ENCODE measurements at regions not wholly inside any gene's neighbourhood (a gene's known extent, or its start where the extent isn't known, plus 50 kb on each side); places are given as distances from the start of the nearest gene placed in this dataset.

DNA sequence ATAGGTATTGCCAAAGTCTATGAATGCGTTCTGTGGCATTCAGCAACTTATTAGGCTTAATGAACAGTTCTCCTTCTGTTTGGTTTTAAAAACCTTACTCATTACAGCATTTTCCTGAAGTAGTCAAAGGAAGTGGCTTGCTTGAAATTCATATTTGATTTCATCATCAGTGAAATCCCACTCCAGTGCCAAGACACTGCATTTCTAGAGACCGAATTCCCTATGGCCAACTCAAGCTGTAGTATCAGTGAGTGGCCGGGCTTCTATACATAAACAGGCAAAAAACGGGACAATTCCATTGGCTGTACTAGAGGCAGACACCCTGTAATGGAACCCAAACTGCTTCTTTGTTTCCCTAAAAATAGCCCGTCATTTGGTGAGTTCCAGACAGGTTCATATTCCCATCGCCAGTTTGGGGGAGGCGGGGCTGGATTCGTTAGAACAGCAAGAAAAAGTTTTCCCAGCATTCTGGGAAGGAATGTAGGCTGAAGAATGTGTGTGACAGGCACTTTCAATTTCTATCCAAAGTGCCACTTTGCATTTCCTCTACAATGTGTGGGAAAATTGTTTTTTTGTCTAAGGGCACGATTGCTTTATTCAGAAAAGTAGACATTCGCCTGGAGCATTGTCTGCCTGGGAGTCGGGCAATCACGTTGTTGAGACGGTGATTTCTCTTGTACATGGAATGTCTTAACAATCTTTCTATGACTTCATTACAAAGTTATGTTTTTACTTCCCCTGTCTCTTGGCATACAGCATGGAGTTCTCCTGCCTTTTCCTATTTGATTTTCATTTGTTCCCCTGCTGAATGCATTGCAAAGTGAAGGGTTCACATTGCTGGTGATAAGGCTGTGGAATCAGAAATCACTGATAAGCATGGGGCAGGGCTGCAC lies 141.8 kb upstream of the MAST4 start:
- Histone ChIP-seq H3K4me3 (ENCODE audit: low read depth, low read length) (no peak overlapping the region), H3K4me1 (ENCODE audit: insufficient read depth) (no peaks in the 10 kb centered on the region), H3K36me3 (ENCODE audit: insufficient read depth) (no peaks in the 10 kb centered on the region), H3K27ac (ENCODE audit: low read depth) (no peak overlapping the region)
- 70% methylated on average over 13 of the region's 13 CpGs for WGBS
- DNase-seq (ENCODE audit: extremely low spot score) = no peak

DNA sequence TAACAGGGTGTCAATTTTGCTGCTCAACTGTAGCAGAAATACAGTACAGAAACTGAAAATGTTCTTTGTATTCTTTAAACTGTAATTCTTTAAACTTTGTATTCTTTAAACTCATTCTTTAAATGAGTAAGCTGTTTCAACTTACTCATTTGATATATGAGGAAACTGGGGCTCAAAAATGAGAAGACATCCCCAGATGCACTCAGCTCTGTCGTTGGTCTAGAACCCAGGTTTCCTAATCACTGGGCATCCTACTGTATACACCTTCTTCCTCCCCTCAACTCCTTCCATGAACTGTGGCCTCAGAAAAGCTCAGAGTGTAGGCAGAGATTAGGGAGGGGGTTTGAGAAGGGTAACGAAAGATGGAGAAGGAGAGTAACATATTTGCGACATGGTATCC lies 136.5 kb upstream of the MAST4 start:
- 91% methylated on average over 3 of the region's 3 CpGs for whole genome bisulfite sequencing
- Histone ChIP-seq H3K36me3 (ENCODE audit: insufficient read depth) (no peaks in the 10 kb centered on the region), H3K4me3 (ENCODE audit: low read depth, low read length) (no peak overlapping the region), H3K27ac (ENCODE audit: low read depth) (no peak overlapping the region), H3K4me1 (ENCODE audit: insufficient read depth) (no peaks in the 10 kb centered on the region)
- DNase-seq (ENCODE audit: extremely low spot score) = no peak

DNA sequence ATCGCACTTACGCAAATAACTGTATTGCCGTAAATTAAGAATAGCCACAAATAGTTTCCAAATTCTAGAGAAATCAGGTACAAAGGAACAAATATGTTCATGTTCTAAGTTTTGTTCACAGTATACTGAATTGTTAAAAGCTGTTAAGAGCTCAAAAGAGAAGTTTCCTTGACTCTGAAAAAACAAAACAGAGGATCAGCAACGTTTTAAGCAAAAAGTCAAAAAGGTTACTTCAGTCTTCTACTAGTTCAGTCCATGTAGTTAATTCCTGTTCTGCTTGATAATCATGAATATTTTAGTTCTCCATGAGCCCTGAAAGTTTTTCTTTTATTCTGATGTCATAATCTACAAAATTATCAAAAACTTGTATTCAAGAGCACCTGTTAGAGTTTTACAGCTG lies 128.6 kb upstream of the MAST4 start:
- Histone ChIP-seq H3K4me1 (ENCODE audit: insufficient read depth) (no peaks in the 10 kb centered on the region), H3K4me3 (ENCODE audit: low read depth, low read length) (no peak overlapping the region), H3K27ac (ENCODE audit: low read depth) (no peak overlapping the region), H3K36me3 (ENCODE audit: insufficient read depth) (no peaks in the 10 kb centered on the region)
- DNase-seq (ENCODE audit: extremely low spot score) = no peak
- WGBS = 89% methylated on average over 4 of the region's 4 CpGs

- 97% methylated on average over 1 of the region's 1 CpG for WGBS
- no peak overlapping the region for H3K27ac ChIP-seq (ENCODE audit: low read depth)
- H3K4me3 ChIP-seq (ENCODE audit: low read depth, low read length) = no peak overlapping the region
- DNase-seq (ENCODE audit: extremely low spot score) = no peak
- H3K36me3 ChIP-seq (ENCODE audit: insufficient read depth) = no peaks in the 10 kb centered on the region
- H3K4me1 ChIP-seq (ENCODE audit: insufficient read depth) = no peaks in the 10 kb centered on the region
Measured at GRCh38 chr5:66469684-66470083, 126.5 kb upstream of the MAST4 start.

GRCh38 chr5:66472010-66472409 lies 124.2 kb upstream of the MAST4 start:
- Histone ChIP-seq H3K4me1 (ENCODE audit: insufficient read depth) (no peaks in the 10 kb centered on the region), H3K27ac (ENCODE audit: low read depth) (no peak overlapping the region), H3K4me3 (ENCODE audit: low read depth, low read length) (no peak overlapping the region), H3K36me3 (ENCODE audit: insufficient read depth) (no peaks in the 10 kb centered on the region)
- DNase-seq (ENCODE audit: extremely low spot score) = no peak
- WGBS = 88% methylated on average over 1 of the region's 1 CpG

DNA sequence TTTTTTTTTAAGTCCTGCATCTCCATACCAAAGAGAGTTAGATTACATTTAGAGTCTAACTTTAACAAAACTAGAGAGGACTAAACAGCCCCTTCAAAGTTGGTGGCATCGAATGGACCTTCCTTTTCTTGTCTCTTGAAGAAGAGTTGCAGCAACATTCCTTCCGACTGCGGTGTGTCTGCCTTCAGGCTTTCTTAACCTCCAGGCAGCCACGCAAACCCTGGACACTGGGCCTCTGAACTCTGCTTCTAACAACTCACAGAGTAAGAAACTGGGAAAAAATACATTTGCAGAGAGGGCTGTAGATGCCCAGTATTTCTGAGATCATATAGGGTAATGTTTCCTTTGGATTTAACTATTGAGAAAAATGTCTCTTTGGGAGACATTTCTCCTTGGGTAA lies 120.5 kb upstream of the MAST4 start:
- Histone ChIP-seq H3K36me3 (ENCODE audit: insufficient read depth) (no peaks in the 10 kb centered on the region), H3K4me3 (ENCODE audit: low read depth, low read length) (no peak overlapping the region), H3K27ac (ENCODE audit: low read depth) (no peak overlapping the region), H3K4me1 (ENCODE audit: insufficient read depth) (no peaks in the 10 kb centered on the region)
- no peak for DNase-seq (ENCODE audit: extremely low spot score)
- 78% methylated on average over 4 of the region's 4 CpGs for WGBS

DNA sequence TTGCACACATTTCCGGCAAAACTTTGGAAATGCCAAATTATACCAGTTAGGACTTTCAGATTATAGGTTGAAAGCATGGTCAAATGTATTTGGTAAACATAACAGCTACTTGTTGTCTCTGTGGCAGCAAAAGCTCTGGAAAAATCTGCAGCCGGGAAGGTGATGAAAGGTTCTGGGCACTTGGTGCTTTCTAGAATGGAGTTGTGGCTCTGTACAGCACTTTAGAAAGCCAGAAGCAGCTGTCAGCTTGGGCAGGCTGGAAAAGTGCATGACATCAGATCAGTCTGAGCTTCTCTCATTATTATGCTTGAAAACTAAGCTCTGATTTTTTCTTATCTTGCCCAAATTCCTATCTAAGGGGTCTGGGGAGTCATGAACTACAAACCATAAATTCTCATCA lies 118.6 kb upstream of the MAST4 start:
- 68% methylated on average over 2 of the region's 2 CpGs for WGBS
- Histone ChIP-seq H3K4me1 (ENCODE audit: insufficient read depth) (no peaks in the 10 kb centered on the region), H3K36me3 (ENCODE audit: insufficient read depth) (no peaks in the 10 kb centered on the region), H3K27ac (ENCODE audit: low read depth) (no peak overlapping the region), H3K4me3 (ENCODE audit: low read depth, low read length) (no peak overlapping the region)
- no peak for DNase-seq (ENCODE audit: extremely low spot score)

GRCh38 chr5:66494437-66494836 lies 101.8 kb upstream of the MAST4 start:
- no peak for DNase-seq (ENCODE audit: extremely low spot score)
- Histone ChIP-seq H3K4me3 (ENCODE audit: low read depth, low read length) (no peak overlapping the region), H3K4me1 (ENCODE audit: insufficient read depth) (no peaks in the 10 kb centered on the region), H3K27ac (ENCODE audit: low read depth) (no peak overlapping the region), H3K36me3 (ENCODE audit: insufficient read depth) (no peaks in the 10 kb centered on the region)
- 68% methylated on average over 5 of the region's 5 CpGs for WGBS

- H3K4me3 ChIP-seq (ENCODE audit: low read depth, low read length) = no peak overlapping the region
- no peaks in the 10 kb centered on the region for H3K4me1 ChIP-seq (ENCODE audit: insufficient read depth)
- H3K27ac ChIP-seq (ENCODE audit: low read depth) = no peak overlapping the region
- no peaks in the 10 kb centered on the region for H3K36me3 ChIP-seq (ENCODE audit: insufficient read depth)
- WGBS = 89% methylated on average over 4 of the region's 4 CpGs
- no peak for DNase-seq (ENCODE audit: extremely low spot score)
Measured at GRCh38 chr5:66498791-66499207, 97.4 kb upstream of the MAST4 start.

GRCh38 chr5:66503203-66503789 lies 92.9 kb upstream of the MAST4 start:
- Histone ChIP-seq H3K27ac (ENCODE audit: low read depth) (no peak overlapping the region), H3K4me3 (ENCODE audit: low read depth, low read length) (no peak overlapping the region), H3K4me1 (ENCODE audit: insufficient read depth) (no peaks in the 10 kb centered on the region), H3K36me3 (ENCODE audit: insufficient read depth) (no peaks in the 10 kb centered on the region)
- WGBS = 98% methylated on average over 29 of the region's 30 CpGs
- DNase-seq (ENCODE audit: extremely low spot score) = no peak

DNA sequence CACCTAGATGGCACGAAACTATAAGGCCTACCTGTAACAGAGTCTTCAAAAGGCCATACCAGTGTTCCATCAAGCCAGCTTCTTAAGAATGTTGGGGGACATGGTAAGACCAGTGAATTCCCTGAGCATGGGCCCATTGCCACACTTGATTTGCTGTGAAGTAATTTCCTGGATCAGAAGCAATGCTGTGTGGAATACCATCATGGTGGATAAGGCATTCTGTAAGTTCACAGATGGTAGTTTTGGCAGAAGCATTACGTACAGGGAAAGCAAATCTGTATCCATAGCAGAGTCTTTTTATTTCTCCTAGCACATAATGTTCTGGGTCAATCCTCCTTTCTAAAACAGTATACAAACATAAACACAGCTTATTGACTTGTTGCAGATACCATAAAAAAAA lies 89.1 kb upstream of the MAST4 start:
- Histone ChIP-seq H3K4me1 (ENCODE audit: insufficient read depth) (no peaks in the 10 kb centered on the region), H3K36me3 (ENCODE audit: insufficient read depth) (no peaks in the 10 kb centered on the region), H3K27ac (ENCODE audit: low read depth) (no peak overlapping the region), H3K4me3 (ENCODE audit: low read depth, low read length) (no peak overlapping the region)
- DNase-seq (ENCODE audit: extremely low spot score) = no peak
- 92% methylated on average over 2 of the region's 2 CpGs for WGBS

- no peaks in the 10 kb centered on the region for H3K4me1 ChIP-seq (ENCODE audit: insufficient read depth)
- H3K4me3 ChIP-seq (ENCODE audit: low read depth, low read length) = no peak overlapping the region
- no peak overlapping the region for H3K27ac ChIP-seq (ENCODE audit: low read depth)
- 89% methylated on average over 4 of the region's 4 CpGs for WGBS
- no peak for DNase-seq (ENCODE audit: extremely low spot score)
- no peaks in the 10 kb centered on the region for H3K36me3 ChIP-seq (ENCODE audit: insufficient read depth)
Measured at GRCh38 chr5:66511491-66511890, 84.7 kb upstream of the MAST4 start.

DNA sequence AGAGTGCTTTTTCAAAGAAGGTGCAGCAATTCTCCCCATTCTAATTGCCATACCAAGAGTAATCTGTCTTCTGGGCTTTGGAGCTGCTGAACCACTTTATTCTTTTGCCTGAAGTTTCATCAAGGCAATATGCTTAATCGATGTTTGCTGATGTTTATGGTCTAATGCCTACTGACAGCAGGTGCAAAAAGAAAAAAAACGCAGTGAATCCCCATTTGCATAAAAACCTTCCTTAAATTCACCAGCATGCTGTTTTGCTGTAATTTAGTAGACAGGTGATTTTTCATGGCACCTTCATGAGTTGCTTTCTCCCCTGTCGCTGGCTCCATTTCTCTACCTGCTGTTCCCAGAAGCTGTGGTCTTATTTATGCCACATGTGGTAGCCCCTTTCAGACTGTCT lies 83.1 kb upstream of the MAST4 start:
- DNase-seq (ENCODE audit: extremely low spot score) = no peak
- 73% methylated on average over 3 of the region's 3 CpGs for WGBS
- no peak overlapping the region for H3K27ac ChIP-seq (ENCODE audit: low read depth)

DNA sequence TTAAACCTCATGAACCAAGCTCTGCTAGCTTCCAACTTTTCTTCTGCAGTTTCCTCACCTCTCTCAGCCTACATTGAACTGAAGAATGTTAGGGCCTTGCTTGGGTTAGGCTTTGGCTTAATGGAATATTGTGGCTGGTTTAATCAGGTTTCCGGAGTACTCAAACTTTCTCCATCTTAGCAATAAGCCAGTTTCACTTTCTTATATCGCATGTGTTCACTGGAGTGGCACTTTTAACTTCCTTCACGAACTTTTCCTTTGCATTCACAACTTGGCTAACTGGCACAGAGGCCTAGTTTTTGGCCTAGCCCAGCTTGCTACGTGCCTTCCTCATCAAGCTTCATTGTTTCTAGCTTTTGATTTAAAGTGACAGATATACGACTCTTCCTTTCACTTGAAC lies 81.0 kb upstream of the MAST4 start:
- no peaks in the 10 kb centered on the region for H3K36me3 ChIP-seq (ENCODE audit: insufficient read depth)
- no peaks in the 10 kb centered on the region for H3K4me1 ChIP-seq (ENCODE audit: insufficient read depth)
- 82% methylated on average over 5 of the region's 5 CpGs for WGBS
- H3K4me3 ChIP-seq (ENCODE audit: low read depth, low read length) = no peak overlapping the region
- no peak for DNase-seq (ENCODE audit: extremely low spot score)
- H3K27ac ChIP-seq (ENCODE audit: low read depth) = no peak overlapping the region

More for the DNA sequence above, 83.1 kb upstream of the MAST4 start:
- no peak overlapping the region for H3K4me3 ChIP-seq (ENCODE audit: low read depth, low read length)
- no peaks in the 10 kb centered on the region for H3K4me1 ChIP-seq (ENCODE audit: insufficient read depth)
- no peaks in the 10 kb centered on the region for H3K36me3 ChIP-seq (ENCODE audit: insufficient read depth)

All from urinary bladder (tissue), 3 donors.